ENCODE measurements at regions not wholly inside any gene's neighbourhood (a gene's known extent, or its start where the extent isn't known, plus 50 kb on each side); places are given as distances from the start of the nearest gene placed in this dataset.

DNA sequence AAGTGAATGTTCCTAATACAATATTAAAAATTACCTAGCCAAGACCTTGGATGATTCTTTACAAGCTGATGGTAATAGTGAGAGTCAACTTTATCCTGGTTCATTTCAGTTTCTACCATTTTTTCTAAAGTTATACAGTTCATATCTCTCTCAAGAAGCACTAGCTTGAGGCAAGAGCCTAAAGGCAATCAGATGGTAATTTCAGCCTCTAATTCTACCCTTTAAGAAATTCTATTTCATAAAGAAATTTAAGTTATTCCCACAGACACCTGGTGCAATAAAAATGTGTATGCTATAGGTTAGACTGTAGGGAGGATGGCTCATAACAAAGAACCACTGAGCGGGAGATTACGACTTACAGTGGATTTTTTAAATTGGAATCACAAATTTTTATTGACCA is 984.2 kb upstream of the ADGRL3 start:
- no peak for TF ChIP-seq CTCF (IDR thresholded peaks at IDR 0.05)
- no peak for TF ChIP-seq POLR2A (IDR thresholded peaks at IDR 0.05)
- no peak for TF ChIP-seq EP300 (IDR thresholded peaks at IDR 0.05)
- no peak for TF ChIP-seq POLR2AphosphoS5 (IDR thresholded peaks at IDR 0.05)
